Stimulated activated CD4-positive, alpha-beta T cell treated with anti-CD3 and anti-CD28 coated beads, Interleukin-2, amount 100 ng/mL, for 48 hours (primary cell): ENCODE measurements at regions not wholly inside any gene's neighbourhood (a gene's known extent, or its start where the extent isn't known, plus 50 kb on each side); places are given as distances from the start of the nearest gene placed in this dataset.

Source experiments
- DNase-seq, 2 donors: peaks; one replicate each; pipeline ENCODE4 v3.0.0-alpha.2; 2020

GRCh38 chr13:73698859-73699258 is 435.3 kb downstream of the KLF12 start:
- DNase-seq = no peak

- no peak for DNase-seq
These were observed 437.0 kb downstream of the KLF12 start for GRCh38 chr13:73697166-73697565.

GRCh38 chr13:73696713-73697112 is 437.5 kb downstream of the KLF12 start:
- DNase-seq = no peak

GRCh38 chr13:73696271-73696670 is 437.9 kb downstream of the KLF12 start:
- no peak for DNase-seq

- no peak for DNase-seq
These were observed 438.9 kb downstream of the KLF12 start for GRCh38 chr13:73695325-73695724.

GRCh38 chr13:73693215-73693614 is 441.0 kb downstream of the KLF12 start:
- DNase-seq = no peak

GRCh38 chr13:73691891-73692290 is 442.3 kb downstream of the KLF12 start:
- no peak for DNase-seq

GRCh38 chr13:73687929-73688328 is 446.3 kb downstream of the KLF12 start:
- no peak for DNase-seq

GRCh38 chr13:73687087-73687486 is 447.1 kb downstream of the KLF12 start:
- DNase-seq = no peak

- DNase-seq = no peak
These were observed 449.5 kb downstream of the KLF12 start for GRCh38 chr13:73684750-73685149.

- DNase-seq = no peak
These were observed 449.9 kb downstream of the KLF12 start for GRCh38 chr13:73684286-73684685.

GRCh38 chr13:73683746-73684145 is 450.5 kb downstream of the KLF12 start:
- no peak for DNase-seq

GRCh38 chr13:73681779-73682178 is 452.4 kb downstream of the KLF12 start:
- no peak for DNase-seq

- DNase-seq = no peak
These were observed 453.2 kb downstream of the KLF12 start for GRCh38 chr13:73681015-73681414.

GRCh38 chr13:73677048-73677601 is 457.1 kb downstream of the KLF12 start:
- no peak for DNase-seq

- no peak for DNase-seq
These were observed 457.6 kb downstream of the KLF12 start for GRCh38 chr13:73676550-73677047.

GRCh38 chr13:73675821-73676220 is 458.4 kb downstream of the KLF12 start:
- no peak for DNase-seq

- DNase-seq = no peak
These were observed 459.6 kb downstream of the KLF12 start for GRCh38 chr13:73674570-73674969.

GRCh38 chr13:73673931-73674330 is 460.3 kb downstream of the KLF12 start:
- no peak for DNase-seq

- no peak for DNase-seq
These were observed 461.7 kb downstream of the KLF12 start for GRCh38 chr13:73672492-73672891.

- no peak for DNase-seq
These were observed 462.5 kb downstream of the KLF12 start for GRCh38 chr13:73671732-73672131.

GRCh38 chr13:73671011-73671410 is 463.2 kb downstream of the KLF12 start:
- no peak for DNase-seq

- no peak for DNase-seq
These were observed 466.4 kb downstream of the KLF12 start for GRCh38 chr13:73667756-73668155.

GRCh38 chr13:73665261-73665660 is 468.9 kb downstream of the KLF12 start:
- no peak for DNase-seq

GRCh38 chr13:73664851-73665250 is 469.4 kb downstream of the KLF12 start:
- DNase-seq = no peak

GRCh38 chr13:73662833-73663232 is 471.4 kb downstream of the KLF12 start:
- no peak for DNase-seq
